OCI-LY7 (cell line): ENCODE measurements at regions not wholly inside any gene's neighbourhood (a gene's known extent, or its start where the extent isn't known, plus 50 kb on each side); places are given as distances from the start of the nearest gene placed in this dataset.

ENCODE experiments used
- EZH2phosphoT487 ChIP-seq: fragments of 200-600 bp; sonication (generic); IDR thresholded peaks from 2 replicates; pipeline ENCODE4 v1.6.1; 2018; ENCODE audit warnings: low read depth, borderline replicate concordance, mild to moderate bottlenecking, mixed run types, antibody characterized with exemption, low read length, moderate library complexity, mixed read lengths
- TF ChIP-seq, protein P1 (sequence below): fragments of 200-600 bp; sonication (generic); conservative IDR thresholded peaks from 2 replicates; pipeline ENCODE4 v1.5.1; 2014; ENCODE audit warnings: mild to moderate bottlenecking, antibody characterized with exemption, low read length, moderate library complexity, mixed read lengths

DNA sequence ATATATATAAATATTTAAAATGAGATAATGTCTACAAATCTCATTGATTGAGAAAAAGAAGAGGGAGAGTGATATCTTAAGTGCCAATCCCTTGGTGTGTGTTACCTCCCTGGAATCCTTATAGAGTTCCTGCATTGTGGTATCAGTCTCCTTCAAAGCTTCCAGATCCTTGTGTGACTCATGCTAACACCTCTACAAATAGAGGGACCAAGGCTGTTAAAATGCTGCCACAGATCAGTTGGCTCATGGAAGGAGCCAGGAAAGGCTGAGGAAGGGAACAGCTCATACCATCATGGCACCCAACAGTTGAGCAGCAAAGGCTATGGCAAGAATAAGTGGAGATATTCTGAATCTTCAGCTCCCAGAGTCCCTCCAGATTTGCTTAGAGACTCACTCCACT lies 163.6 kb upstream of the ISX start:
- TF ChIP-seq, protein P1, sequence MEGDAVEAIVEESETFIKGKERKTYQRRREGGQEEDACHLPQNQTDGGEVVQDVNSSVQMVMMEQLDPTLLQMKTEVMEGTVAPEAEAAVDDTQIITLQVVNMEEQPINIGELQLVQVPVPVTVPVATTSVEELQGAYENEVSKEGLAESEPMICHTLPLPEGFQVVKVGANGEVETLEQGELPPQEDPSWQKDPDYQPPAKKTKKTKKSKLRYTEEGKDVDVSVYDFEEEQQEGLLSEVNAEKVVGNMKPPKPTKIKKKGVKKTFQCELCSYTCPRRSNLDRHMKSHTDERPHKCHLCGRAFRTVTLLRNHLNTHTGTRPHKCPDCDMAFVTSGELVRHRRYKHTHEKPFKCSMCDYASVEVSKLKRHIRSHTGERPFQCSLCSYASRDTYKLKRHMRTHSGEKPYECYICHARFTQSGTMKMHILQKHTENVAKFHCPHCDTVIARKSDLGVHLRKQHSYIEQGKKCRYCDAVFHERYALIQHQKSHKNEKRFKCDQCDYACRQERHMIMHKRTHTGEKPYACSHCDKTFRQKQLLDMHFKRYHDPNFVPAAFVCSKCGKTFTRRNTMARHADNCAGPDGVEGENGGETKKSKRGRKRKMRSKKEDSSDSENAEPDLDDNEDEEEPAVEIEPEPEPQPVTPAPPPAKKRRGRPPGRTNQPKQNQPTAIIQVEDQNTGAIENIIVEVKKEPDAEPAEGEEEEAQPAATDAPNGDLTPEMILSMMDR = no peak
- TF ChIP-seq EZH2phosphoT487 = no peak
